ENCODE measurements at regions not wholly inside any gene's neighbourhood (a gene's known extent, or its start where the extent isn't known, plus 50 kb on each side); places are given as distances from the start of the nearest gene placed in this dataset.
"Not testable (repeated sequence)": the region's sequence is repeated elsewhere in the genome, so short reads cannot be mapped to it uniquely, and the experiment has no call there.

DNA sequence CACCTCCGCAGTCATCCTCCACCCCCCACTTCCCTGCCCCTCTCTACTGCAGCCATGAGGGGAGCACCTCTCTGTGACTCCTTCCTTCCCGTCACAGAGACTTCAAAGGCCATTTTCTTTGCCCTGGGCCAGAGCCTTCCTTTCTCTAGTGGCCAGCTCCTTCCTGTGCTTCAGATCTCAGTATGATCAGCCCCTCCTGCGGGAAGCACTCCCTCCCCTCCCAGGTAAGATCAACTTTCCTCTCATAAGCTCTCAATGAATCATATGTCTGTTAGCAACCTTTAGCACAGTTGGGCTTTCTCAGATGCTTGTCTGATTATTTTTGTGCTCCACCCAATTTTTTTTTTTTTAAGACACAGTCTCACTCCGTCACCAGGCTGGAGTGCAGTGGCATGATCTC lies 241.0 kb upstream of the PRSS1 start:
- intact Hi-C loops (cut with micrococcal nuclease), result no loop called here

DNA sequence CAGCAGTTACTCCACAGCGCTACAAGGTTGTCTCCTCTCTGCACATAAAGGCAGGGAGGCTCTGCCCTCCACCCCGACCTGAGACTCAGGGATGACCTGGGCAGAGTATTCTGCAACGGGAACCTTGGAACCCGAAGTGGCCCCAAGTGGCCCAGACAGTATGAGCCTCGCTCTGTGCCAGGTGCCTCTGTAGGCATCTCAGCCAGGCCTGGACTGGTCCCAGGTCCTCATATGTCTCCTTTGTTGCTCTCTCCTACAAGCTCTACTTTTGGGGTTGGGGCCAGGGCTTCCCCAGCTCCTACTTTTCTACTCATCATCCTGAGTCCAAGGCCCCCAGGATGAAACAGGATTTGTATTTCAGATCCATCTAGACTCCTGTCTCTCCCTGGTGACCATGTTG lies 241.5 kb upstream of the PRSS1 start:
- intact Hi-C loops (cut with micrococcal nuclease), result no loop called here

DNA sequence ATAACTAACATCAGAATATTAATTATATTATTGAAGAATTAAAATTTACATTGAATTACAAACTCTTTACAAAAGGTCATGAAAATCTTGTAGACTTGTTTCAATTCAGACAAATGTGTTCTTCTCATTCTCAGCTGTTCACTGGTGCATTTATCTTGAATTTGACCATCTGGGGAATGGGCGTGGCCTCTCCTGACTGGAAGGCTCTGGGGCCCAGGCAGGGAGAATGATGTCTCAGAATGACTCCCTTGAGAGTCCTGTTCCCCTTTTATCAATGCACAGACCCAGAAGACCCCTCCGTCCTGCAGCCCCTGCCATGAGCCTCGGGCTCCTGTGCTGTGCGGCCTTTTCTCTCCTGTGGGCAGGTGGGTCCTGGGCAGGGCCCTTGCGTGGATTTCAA lies 242.2 kb upstream of the PRSS1 start:
- intact Hi-C loops (cut with micrococcal nuclease), result not testable (repeated sequence)

DNA sequence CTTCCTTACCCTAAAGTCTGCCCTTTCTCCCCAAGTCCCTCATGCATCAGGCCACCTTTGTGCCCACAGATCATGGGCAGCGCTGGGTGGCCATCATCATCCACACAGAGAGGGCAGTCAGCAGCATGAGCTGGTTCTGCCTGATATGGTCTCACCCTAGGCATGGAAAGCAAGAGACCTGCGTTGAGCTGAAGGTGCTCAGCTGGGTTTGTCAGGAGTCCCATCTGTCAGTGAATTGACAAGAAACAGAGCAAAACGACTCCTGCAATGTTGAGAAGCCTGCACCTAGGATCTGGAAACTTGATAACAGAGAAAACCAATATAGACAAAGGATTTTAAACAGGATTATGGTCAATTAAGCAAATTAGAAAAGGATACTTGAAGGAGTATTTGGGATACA lies 242.7 kb upstream of the PRSS1 start:
- intact Hi-C loops (cut with micrococcal nuclease), result loop anchor here (1.0 kb wide), 1 partner anchor 19 kb away; no protein-coding TSS in a partner anchor

DNA sequence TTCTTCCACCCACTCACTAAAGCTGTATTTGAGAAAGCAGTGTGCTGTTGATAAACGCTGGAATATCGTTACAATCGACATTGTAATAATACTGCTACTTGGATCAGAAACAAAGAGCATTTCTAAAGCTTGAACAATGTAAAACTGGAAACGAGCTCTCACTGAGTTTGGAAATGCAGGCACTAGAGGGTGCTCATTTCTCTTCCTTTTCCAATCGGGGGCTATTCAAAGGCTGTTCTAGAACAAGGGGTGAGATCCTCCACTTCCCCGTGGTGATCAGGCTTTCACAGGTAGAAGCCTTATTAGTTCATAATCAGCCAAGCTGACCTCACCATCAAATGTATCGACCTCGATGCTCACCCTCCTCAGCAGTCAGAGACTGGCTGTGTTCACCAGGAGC lies 245.3 kb upstream of the PRSS1 start:
- intact Hi-C loops (cut with micrococcal nuclease), result loop anchor here (2.0 kb wide), 1 partner anchor 19 kb away; no protein-coding TSS in a partner anchor

DNA sequence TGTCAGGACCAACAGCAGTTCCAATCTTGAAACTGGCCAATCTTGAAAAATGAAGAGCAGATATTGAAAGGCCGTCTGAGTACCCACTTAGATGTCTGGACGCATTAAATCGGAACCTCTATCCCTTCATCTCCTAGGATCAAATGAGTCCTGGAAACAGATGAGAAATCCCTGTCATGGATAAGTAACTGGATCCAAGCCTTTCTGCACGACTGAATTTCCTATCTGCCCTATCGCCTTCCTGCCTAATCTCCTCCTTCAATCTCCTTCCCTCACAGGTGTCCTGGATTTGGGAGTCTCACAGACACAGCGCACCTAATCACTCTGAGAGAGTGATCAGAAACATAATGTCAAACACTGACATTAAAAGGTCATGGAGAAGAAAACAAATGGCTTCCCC lies 245.2 kb upstream of the PRSS58 start:
- intact Hi-C loops (cut with micrococcal nuclease), result loop anchor here (2.0 kb wide), 1 partner anchor 20 kb away; no protein-coding TSS in a partner anchor

DNA sequence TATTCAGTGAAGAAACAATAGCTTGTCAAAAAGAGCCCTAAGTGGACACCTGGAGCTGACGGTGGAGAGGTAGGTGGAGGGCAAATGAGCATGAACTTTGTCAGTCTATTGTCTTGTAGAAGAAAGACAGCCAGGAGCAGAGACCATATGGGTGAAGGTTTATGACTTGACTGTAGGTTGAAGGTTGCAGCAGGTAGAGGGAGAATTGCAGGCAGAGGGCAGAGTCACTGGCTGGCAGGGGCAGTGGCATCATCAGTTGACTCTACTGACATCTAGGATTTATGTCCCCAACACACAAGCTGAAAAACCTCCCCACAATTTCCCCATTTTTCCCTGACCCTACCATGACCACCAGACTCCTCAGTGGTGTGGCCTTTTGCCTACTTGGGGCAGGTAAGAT lies 243.6 kb upstream of the PRSS58 start:
- intact Hi-C loops (cut with micrococcal nuclease), result no loop called here

DNA sequence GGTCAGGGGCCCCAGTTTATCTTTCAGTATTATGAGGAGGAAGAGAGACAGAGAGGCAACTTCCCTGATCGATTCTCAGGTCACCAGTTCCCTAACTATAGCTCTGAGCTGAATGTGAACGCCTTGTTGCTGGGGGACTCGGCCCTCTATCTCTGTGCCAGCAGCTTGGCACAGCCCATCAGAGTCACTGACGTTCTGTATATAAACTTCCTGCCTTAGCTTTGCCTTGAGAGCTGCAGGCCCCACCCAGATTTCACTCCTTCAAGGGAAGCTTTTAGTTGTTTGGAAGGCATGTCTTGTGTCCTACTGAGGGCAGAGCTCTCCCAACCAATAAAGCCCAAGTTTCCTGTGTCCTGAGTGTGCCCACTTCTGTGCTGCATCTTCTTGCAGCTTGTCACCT lies 242.5 kb upstream of the PRSS58 start:
- intact Hi-C loops (cut with micrococcal nuclease), result no loop called here

DNA sequence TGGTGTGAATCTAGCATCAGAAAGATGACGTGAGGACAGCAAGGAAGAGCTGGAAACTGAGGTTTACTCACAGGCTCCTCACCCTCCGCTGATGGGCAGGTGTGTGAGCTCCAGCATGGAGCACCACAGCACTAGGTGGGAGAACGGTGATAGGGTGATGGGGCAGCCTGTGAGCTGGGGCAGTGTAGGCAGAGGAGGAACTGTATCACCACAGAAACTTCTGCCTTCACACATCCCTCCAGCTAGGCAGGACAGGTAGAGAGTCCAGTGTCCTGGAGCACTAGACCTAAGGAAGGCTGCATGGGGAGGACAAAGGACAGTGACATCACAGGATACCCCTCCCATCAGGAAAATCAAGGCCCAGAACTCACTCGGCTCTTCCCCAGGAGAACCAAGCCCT lies 241.8 kb upstream of the PRSS58 start:
- intact Hi-C loops (cut with micrococcal nuclease), result loop anchor here (5.0 kb wide), 1 partner anchor 37 kb away; no protein-coding TSS in a partner anchor

DNA sequence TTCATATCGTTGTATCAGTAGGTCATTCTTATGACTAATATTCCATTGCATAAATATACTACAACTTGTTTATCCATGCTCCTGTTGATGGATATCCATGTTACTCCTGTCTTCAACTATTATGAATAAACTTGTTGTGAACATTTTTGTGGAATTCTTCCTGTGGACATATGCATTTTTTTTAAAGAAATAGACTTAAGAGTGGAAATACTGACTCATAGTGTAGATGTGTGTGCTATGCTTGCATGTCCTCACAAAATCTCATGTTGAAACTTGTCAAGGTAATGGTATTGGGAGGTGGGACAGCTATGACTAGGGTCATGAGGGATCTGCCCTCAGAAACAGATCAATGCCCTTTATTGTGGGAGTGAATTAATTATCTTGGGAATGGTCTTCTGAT lies 240.5 kb upstream of the PRSS58 start:
- intact Hi-C loops (cut with micrococcal nuclease), result loop anchor here (5.0 kb wide), 1 partner anchor 36 kb away; no protein-coding TSS in a partner anchor

DNA sequence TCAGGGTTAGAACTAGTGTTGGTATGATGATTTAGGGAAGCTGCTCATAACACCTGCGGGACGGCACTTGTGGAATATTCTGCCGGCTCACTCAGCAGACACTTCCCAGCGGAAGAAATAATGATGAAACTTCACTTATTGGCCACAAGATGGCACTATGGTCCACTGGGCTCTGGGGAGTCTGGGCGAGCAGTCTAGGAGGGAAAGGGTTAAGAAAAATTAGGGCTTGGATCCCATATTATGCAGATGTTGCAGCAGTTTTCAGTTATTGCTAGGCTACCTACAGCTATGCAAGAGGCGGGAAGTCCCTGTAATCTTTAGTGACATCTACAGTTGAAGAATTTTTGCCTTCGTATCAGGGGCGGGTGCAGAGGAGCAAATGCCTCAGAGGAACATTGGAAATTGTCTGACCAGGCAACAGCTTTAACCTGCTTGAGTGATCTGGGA lies 238.7 kb upstream of the PRSS58 start:
- intact Hi-C loops (cut with micrococcal nuclease), result loop anchor here (1.0 to 5.0 kb wide), 3 partner anchors 10 to 34 kb away; no protein-coding TSS in a partner anchor

DNA sequence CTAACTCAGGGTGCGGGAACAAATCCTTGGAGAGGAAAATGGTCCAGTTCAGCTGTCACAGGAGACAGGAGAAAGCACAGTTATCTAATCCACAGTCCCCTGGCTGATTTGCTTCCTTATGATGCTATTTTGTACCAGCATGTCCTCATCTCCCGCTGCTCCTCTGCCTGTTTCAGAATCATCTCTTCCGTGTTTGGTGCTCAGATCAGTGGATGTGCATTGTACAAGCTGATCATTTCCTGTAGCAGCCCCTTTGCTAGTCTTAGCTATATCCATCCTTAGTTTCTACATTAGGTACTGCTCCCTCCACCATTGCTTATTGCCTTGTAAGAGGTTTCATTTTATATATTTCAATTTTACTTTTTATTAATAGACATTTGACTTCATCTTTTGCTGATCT lies 238.0 kb upstream of the PRSS58 start:
- intact Hi-C loops (cut with micrococcal nuclease), result loop anchor here (1.0 to 5.0 kb wide), 3 partner anchors 10 to 34 kb away; no protein-coding TSS in a partner anchor

DNA sequence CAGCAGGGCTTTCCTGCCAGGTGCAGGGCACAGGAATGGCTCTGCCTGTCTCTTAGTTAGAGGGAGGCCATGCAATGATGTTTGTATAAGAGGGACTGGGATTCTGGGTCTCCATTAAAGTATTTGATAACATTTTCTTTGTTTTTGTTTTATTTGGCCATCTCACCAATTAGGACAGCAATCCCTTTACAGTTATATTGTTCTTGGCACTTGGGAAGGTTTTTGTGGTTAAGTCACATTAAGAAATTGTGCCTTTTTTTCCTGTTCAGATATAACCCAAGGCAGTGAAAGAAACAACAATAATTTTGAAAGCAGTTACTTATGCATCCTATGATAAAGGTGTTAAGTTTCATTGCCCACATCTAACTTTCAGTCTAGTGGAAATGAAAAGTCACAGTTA lies 237.4 kb upstream of the PRSS58 start:
- intact Hi-C loops (cut with micrococcal nuclease), result loop anchor here (5.0 kb wide), 1 partner anchor 33 kb away; no protein-coding TSS in a partner anchor

DNA sequence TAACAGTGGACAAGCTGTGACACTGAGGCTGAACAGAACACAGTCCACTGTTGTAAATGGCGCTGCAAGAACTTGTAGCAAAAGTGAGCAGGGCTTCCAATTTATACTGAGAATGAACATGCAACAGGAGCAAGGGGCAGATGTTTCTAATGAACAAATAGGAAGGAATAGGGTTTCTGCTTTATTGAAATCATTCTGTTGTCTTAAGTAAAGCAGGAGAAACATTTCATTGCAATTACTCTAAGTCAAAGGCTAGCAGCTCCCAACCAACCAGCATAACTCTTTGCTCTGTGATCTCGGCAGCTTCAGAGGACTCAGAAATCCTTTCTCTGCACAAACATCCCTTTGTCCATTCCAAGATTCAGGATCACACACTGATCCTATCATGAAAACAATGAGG lies 236.2 kb upstream of the PRSS58 start:
- intact Hi-C loops (cut with micrococcal nuclease), result no loop called here

DNA sequence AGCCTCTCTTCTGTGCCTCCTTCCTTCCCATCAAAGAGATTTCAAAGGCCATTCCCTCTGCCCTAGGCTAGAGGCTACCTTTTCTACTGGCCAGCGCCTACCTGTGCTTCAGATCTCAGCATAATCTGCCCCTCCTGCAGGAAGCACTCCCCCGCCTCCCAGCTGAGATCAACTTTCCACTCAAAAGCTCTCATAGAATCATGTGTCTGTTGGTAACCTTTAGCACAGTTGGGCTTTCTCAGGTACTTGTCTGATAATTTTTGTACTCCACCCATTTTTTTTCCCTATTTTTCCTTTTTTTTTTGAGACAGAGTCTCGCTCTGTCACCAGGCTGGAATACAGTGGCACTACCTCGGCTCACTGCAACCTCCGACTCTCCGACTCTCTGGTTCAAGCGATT lies 231.0 kb upstream of the PRSS58 start:
- intact Hi-C loops (cut with micrococcal nuclease), result loop anchor here (10.0 kb wide), 1 partner anchor 96 kb away; no protein-coding TSS in a partner anchor

DNA sequence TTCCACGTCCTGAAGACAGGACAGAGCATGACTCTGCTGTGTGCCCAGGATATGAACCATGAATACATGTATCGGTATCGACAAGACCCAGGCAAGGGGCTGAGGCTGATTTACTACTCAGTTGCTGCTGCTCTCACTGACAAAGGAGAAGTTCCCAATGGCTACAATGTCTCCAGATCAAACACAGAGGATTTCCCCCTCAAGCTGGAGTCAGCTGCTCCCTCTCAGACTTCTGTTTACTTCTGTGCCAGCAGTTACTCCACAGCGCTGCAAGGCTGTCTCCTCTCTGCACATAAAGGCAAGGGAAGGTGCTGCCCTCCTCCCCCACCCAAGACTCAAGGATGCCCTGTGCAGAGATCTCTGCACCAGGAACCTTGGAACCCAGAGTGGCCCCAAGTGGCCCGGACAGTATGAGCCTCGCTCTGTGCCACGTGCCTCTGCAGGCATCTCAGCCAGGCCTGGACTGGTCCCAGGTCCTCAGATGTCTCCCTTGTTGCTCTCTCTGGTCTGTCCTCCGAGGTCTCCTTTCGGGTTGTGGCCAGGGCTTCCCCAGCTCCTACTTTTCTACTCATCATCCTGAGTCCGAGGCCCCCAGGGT lies 230.3 kb upstream of the PRSS58 start:
- intact Hi-C loops (cut with micrococcal nuclease), result loop anchor here (10.0 kb wide), 1 partner anchor 97 kb away; no protein-coding TSS in a partner anchor

DNA sequence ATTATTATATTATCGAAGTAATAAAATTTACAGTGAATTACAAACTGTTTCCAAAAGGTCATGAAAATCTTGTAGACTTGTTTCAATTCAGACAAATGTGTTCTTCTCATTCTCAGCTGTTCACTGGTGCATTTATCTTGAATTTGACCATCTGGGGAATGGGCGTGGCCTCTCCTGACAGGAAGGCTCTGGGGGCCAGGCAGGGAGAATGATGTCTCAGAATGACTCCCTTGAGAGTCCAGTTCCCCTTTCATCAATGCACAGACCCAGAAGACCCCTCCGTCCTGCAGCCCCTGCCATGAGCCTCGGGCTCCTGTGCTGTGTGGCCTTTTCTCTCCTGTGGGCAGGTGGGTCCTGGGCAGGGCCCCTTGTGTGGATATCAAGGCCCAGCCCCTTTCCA lies 229.7 kb upstream of the PRSS58 start:
- intact Hi-C loops (cut with micrococcal nuclease), result loop anchor here (1.0 to 10.0 kb wide), 2 partner anchors 19 to 97 kb away; no protein-coding TSS in a partner anchor

DNA sequence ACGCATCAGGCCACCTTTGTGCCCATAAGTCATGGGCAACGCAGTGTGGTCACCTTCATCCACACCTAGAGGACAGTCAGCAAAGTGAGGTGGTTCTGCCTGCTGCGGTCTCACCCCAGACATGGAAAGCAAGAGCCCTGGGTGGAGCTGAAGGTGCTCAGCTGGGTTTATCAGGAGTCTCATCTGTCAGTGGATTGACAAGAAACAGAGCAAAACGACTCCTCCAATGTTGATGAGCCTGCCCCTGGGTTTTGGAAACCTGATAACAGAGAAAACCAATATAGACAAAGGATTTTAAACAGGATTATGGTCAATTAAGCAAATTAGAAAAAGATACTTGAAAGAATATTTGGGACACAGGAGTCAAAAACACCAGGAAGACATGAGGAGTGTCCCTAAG lies 229.3 kb upstream of the PRSS58 start:
- intact Hi-C loops (cut with micrococcal nuclease), result loop anchor here (1.0 to 10.0 kb wide), 2 partner anchors 19 to 98 kb away; no protein-coding TSS in a partner anchor

DNA sequence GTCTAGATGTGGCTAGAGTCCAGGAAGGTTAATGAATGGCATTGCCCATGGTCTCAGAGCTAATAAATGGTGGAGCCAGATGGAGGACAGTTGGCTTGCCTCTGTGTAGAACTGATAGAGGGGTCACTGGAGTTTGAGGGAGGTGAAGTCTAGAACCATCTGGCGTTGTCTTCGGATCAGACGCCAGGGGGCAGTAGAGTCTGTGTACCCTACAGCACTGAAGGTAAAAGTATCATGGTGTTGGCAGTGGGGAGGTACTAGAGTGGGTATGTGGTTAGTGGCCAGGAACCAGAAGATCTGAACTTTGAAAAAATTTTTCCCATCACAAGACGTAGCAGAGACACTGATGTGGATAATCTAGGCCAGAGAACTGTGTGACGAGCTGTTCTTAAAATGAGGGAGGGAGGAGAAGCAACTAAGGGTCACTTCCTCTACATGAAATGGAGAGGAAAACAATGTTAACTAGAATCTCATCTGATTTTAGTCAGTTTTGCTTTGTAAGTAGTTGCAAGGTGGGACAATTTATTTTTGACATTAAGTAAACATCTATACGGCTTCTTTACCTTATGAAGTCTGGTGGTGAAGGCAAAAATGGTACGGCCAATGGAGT lies 227.9 kb upstream of the PRSS58 start:
- intact Hi-C loops (cut with micrococcal nuclease), result loop anchor here (1.0 to 10.0 kb wide), 2 partner anchors 11 to 99 kb away; no protein-coding TSS in a partner anchor

DNA sequence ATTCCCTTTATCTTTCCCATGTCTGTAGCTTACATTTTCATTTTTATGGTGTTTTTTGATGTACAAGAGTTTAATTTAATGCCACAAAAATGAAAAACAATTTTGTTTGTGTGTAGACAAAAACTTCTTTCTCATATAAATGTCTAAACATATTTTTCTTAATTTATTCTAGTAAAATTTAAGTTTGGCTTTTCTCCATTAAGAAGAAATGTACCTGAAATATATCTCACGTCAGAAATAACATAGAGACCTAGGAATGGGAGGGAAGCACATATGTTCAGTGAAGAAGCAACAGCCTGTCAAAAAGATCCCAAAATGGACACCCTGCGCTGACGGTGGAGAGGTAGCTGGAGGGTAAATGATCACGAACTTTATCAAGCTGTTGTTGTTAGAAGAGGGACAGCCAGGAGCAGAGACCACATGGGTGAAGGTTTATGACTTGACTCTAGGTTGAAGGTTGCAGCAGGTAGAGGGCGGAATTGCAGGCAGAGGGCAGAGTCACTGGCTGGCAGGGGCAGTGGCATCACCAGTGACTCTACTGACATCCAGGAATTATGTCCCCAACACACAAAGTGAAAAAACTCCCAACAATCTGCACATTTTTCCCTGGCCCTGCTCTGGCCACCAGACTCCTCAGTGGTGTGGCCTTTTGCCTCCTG lies 225.9 kb upstream of the PRSS58 start:
- intact Hi-C loops (cut with micrococcal nuclease), result loop anchor here (1.0 to 10.0 kb wide), 6 partner anchors 20 to 101 kb away; no protein-coding TSS in a partner anchor

DNA sequence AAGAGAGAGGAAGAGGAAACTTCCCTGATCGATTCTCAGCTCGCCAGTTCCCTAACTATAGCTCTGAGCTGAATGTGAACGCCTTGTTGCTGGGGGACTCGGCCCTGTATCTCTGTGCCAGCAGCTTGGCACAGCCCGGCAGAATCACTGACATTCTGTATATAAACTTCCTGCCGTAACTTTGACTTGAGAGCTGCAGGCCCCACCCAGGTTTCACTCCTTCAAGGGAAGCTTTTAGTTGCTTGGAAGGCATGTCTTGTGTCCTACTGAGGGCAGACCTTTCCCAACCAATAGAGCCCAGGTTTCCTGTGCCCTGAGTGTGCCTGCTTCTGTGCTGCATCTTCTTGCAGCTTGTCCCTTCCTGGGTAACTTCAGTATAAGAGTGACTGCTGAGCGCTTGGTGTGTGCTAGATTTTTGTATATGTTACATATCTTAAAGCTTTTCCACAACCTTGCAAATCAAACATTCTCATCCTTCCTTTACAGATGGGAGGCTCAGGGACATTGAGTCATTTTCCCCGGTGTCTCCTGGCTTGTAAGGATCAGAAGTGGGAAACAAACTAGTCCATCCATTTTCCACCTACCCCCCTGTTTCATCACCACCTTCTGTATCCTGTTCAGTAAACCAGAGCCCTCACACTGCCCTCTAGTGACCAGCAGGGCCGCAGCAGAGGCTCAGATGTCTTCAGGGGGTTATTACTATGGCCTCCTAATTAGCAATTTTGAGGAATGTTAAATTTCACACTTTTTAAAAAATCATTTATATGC lies 225.2 kb upstream of the PRSS58 start:
- intact Hi-C loops (cut with micrococcal nuclease), result loop anchor here (1.0 to 10.0 kb wide), 6 partner anchors 20 to 102 kb away; no protein-coding TSS in a partner anchor
